ENCODE measurements at regions not wholly inside any gene's neighbourhood (a gene's known extent, or its start where the extent isn't known, plus 50 kb on each side); places are given as distances from the start of the nearest gene placed in this dataset.
"Not testable (repeated sequence)": the region's sequence is repeated elsewhere in the genome, so short reads cannot be mapped to it uniquely, and the experiment has no call there.

DNA sequence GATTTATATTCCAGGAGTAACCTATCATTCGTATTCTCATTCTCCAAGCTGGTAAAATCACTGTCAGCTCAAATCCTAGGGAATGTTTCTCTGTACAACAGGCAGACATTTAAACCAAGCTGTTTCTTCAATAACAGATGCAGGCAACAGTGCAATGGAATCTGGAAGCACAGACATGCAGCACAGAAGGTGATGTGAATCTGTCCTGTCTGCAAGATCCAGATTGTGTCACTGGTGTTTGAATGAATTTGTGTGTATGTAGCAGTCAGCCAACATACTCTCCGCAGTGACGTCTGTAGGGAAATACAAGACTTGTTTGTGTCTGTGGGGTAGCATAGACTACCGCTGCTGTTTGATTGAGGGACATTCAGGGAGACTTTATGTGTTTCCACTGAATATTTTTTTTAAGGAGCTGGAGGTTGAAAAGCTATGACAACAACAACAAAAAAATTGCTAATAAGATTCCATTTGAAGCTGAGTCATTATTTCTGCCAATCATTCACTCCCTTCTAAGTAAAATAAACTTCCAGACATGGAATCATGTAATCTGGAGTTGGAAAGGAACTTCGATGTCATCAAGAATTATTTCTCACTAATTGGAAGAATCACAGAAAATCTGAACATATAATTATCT is 122.9 kb upstream of the MYO3A start:
- no peak for DNase-seq

DNA sequence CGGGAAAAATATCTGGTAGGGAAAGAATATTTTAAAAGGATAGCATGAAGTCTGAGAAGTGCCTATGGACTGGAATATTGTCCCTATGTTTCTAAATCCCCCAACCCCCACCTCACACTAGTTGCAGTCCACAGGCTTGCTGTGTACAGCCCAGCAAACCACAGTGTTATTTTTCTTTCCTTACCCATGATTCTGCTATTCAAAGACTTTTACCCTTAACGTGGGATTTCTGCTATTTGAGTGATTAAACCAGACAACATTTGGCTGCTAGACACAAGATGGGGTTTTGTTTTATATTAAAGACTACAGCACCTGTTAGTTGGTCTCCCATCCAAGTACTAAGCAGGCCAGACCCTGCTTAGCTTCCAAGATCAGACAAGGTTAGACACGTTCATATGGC is 120.5 kb upstream of the MYO3A start:
- no peak for DNase-seq

GRCh38 chr10:25815236-25815635 is 118.8 kb upstream of the MYO3A start:
- DNase-seq = no peak

GRCh38 chr10:25815999-25816768 is 117.8 kb upstream of the MYO3A start:
- no peak for DNase-seq

DNA sequence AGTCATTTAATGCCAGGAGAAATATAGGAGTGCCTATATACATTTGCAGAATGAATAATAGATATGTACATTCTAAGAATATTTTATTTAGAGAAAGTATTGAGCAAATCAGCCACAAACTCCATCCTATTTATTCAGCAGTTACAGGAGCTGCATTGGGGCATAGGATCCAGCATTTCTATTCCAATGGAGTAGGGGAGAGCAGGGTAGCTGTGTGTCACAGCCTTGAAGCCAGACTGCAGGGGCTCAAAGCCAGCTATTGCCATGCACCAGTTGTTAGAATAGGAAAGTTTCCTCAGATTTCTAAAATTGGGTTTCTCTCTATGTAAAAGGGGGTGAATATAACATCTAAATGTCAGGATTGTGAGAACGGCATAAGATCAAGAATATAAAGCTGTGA is 116.8 kb upstream of the MYO3A start:
- no peak for DNase-seq

DNA sequence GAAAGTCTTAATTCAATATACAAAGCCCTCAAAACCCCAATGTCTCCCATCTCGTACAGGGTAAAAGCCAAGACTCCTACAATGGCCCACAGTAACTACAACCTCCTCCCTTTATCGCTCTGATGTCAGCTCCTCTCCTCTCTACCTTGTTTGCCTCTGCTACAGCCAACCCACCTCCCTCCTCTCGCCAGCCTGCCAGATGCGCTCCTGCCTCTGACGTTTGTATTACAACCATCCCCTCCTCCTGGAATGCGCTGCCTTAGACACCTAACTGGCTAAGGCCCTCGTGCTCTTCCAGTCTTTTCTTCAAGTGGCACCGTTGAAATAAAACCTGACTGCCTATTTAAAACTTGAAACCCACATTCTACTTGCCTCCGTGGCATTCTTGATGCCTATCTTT is 115.3 kb upstream of the MYO3A start:
- DNase-seq = no peak

GRCh38 chr10:25820472-25820871 is 113.6 kb upstream of the MYO3A start:
- DNase-seq = no peak

- DNase-seq = no peak
These were observed 113.2 kb upstream of the MYO3A start for GRCh38 chr10:25820874-25821273.

GRCh38 chr10:25824050-25824449 is 110.0 kb upstream of the MYO3A start:
- DNase-seq = no peak

DNA sequence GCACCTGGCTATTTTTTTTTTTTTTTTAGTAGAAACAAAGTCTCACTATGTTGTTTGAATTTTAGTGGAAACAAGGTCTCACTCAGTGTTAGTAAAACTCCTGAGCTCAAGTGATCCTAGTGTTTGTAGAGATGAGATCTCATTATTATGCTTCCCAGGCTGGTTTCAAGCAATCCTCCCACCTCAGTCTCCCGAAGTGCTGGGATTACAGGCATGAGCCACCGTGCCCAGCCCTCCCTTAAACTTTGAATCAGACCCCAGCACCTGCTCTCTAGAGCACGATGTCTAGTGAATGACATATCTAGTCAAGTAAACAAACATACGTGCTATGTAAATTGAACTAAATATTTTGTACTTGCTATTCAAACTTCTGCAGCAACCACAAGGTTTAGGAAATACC is 105.6 kb upstream of the MYO3A start:
- no peak for DNase-seq

DNA sequence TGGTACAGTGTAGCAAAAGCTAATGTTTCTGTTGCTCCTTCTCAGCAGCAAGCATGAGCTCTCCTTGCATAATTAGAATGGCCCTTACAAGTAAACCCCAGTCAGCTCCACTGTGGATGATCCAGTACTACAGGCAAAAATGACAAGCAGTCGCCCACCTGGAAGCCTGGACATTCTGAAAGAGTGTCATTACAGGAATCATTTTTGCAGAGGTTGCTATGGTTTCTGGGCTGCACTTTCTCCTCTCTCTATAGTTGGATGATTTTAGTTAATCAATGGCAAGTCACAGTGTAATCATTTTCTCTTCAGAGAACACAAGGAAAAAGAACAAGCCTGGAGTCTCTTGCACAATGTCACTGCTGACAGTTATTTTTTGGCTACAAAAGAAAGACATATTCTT is 102.9 kb upstream of the MYO3A start:
- no peak for DNase-seq

DNA sequence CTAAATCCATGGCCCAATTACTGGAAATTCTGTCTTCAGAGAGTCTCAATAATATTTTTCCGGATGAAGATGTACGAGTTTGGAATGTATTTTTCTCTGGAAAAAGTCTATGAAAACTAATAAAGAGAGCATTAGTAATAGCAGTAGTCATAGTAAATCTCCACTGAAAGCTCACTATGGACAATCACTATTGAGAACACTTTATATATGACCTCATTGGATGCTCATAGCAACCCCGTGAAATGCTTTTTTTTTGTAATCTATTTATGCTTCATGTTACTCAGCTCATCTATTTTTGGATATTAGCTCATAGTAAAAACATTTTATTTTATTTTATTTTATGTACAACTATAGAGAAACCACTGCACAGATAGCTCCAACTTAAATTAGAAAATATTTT is 94.3 kb upstream of the MYO3A start:
- DNase-seq = no peak

GRCh38 chr10:25840875-25841274 is 93.2 kb upstream of the MYO3A start:
- DNase-seq = not testable (repeated sequence)

DNA sequence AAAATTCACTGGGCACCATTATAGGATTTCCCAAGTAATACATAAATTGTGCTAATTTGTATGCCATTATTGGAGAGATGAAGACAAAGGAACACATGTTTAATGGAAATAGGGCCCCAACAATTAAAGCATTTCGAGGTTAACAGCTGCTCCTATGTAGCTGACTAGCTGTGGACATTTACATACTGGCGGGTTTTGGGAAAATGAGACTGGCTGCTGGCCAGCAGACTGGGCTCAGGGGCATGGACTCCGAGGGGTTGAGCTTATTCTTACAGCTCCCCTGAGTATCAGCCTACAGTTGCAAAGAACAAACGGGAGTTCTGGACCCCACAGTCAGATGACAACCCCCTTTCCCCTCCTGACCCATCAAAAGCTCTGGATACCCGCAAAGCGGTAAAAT is 91.9 kb upstream of the MYO3A start:
- DNase-seq = no peak

GRCh38 chr10:25843551-25844170 is 90.4 kb upstream of the MYO3A start:
- no peak for DNase-seq

GRCh38 chr10:25844716-25845115 is 89.3 kb upstream of the MYO3A start:
- not testable (repeated sequence) for DNase-seq

- DNase-seq = no peak
These were observed 84.8 kb upstream of the MYO3A start for GRCh38 chr10:25849268-25849667.

DNA sequence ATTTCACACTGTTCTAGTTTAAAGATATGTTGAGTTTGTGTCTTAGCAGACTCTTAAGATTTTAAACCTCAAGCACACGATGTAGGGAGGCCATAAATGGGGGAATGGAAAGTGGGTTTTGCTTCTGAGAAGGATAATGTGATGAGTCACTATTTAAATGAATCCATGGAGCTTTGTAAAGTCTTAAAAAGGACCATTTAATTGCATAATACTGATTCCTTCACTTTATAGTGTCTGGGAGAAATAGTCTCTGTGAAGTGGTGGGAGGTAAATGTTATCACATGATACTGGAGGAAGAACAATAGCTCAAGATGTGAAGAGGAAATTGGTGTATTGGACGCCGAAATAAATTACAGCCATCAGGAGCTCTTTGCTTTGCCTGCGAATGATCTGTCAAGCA is 84.0 kb upstream of the MYO3A start:
- DNase-seq = no peak

DNA sequence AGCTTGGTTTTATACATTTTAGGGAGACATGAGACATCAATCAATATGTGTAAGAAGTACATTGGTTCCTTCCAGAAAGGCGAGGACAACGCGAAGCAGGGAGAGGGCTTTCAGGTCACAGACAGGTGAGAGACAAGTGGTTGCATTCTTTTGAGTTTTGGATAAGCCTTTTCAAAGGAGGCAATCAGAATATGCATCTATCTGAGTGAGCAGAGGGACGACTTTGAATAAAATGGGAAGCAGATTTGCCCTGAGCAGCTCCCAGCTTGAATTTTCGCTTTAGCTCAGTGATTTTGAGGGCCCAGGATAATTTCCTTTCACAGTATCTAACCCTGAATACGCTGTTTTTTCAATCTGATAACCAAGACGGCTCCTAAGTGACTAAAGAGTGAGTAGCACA is 82.5 kb upstream of the MYO3A start:
- no peak for DNase-seq

GRCh38 chr10:25852364-25852941 is 81.6 kb upstream of the MYO3A start:
- no peak for DNase-seq

GRCh38 chr10:25858076-25858475 is 76.0 kb upstream of the MYO3A start:
- DNase-seq = no peak

GRCh38 chr10:25865267-25865666 is 68.8 kb upstream of the MYO3A start:
- DNase-seq = no peak

DNA sequence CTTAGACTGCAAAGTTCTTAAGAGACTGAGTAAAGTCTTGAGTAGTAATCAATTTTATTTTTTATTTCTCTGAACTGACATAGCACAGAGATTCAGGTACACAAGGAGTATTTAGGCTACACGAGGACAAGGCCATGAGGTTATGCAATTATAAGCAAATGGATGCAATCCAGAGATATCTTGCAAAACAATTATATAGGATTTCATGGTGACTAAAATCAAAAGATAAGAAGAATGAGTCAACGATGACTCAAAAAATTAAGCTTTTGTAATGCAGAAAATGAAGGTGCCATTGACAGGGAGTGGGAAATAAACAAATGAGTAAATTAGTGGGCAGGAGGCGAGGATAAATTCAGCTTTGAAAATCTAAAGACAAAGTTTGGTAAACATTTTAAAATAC is 66.7 kb upstream of the MYO3A start:
- no peak for DNase-seq

- no peak for DNase-seq
These were observed 64.9 kb upstream of the MYO3A start for GRCh38 chr10:25869067-25869591.
